SU-DHL-6 (cell line): ENCODE measurements at regions not wholly inside any gene's neighbourhood (a gene's known extent, or its start where the extent isn't known, plus 50 kb on each side); places are given as distances from the start of the nearest gene placed in this dataset.

Experiments used
- EZH2phosphoT487 ChIP-seq: fragments of 200-600 bp; sonication (generic), shearing (Covaris generic); conservative IDR thresholded peaks from 2 replicates; pipeline ENCODE4 v1.6.1; 2018; ENCODE audit warnings: mild to moderate bottlenecking, antibody characterized with exemption, low read length, moderate library complexity, mixed read lengths
- TF ChIP-seq, protein P1 (sequence below): fragments of 200-600 bp; sonication (generic); IDR thresholded peaks from one replicate; pipeline ENCODE4 v1.5.1; 2017; ENCODE audit warnings: antibody characterized with exemption, mild to moderate bottlenecking, low read length, moderate library complexity; ENCODE audit not compliant: insufficient read depth, poor library complexity, severe bottlenecking

DNA sequence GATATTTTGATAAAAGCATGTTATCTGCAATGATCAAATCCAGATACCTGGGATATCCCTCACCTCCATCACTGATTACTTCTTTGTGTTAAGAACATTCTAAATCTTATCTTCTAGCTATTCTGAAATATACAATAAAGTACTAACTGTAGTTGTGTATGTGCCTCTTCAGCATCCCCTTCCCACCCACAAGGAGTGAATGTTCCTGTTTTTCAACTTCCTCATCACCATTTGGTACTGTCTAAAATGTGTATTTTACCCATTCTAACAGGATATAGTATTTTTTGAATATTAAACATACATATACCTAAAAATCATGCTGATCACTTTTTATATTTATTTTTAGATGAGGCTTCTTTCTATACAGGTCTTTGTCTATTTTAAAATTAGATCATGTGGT is 1252.6 kb downstream of the TMEM121 start:
- TF ChIP-seq, protein P1, sequence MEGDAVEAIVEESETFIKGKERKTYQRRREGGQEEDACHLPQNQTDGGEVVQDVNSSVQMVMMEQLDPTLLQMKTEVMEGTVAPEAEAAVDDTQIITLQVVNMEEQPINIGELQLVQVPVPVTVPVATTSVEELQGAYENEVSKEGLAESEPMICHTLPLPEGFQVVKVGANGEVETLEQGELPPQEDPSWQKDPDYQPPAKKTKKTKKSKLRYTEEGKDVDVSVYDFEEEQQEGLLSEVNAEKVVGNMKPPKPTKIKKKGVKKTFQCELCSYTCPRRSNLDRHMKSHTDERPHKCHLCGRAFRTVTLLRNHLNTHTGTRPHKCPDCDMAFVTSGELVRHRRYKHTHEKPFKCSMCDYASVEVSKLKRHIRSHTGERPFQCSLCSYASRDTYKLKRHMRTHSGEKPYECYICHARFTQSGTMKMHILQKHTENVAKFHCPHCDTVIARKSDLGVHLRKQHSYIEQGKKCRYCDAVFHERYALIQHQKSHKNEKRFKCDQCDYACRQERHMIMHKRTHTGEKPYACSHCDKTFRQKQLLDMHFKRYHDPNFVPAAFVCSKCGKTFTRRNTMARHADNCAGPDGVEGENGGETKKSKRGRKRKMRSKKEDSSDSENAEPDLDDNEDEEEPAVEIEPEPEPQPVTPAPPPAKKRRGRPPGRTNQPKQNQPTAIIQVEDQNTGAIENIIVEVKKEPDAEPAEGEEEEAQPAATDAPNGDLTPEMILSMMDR = no peak
- no peak for TF ChIP-seq EZH2phosphoT487
